Endodermal cell (in vitro differentiated cells): ENCODE measurements at regions not wholly inside any gene's neighbourhood (a gene's known extent, or its start where the extent isn't known, plus 50 kb on each side); places are given as distances from the start of the nearest gene placed in this dataset.

Source experiments
- DNase-seq: peaks from one replicate; pipeline ENCODE4 v3.0.0-alpha.2; 2017
- H3K27ac ChIP-seq: 2 replicates; pipeline ENCODE4 v1.5.1; 2013; ENCODE audit warnings: mild to moderate bottlenecking, low read depth, low read length, moderate library complexity
- H3K27me3 ChIP-seq: 2 replicates; pipeline ENCODE4 v1.6.1; 2013; ENCODE audit warnings: mild to moderate bottlenecking, low read length, moderate library complexity; ENCODE audit not compliant: insufficient read depth, control insufficient read depth, poor library complexity, severe bottlenecking
- H3K36me3 ChIP-seq: 2 replicates; pipeline ENCODE4 v1.7.0; 2013; ENCODE audit warnings: mild to moderate bottlenecking, low read length, moderate library complexity; ENCODE audit not compliant: control insufficient read depth, insufficient read depth
- H3K4me1 ChIP-seq: one replicate; pipeline ENCODE4 v1.7.0; 2013; ENCODE audit warnings: low read length; ENCODE audit not compliant: control insufficient read depth, insufficient read depth
- H3K4me3 ChIP-seq: 2 replicates; pipeline ENCODE4 v1.5.1; 2013; ENCODE audit warnings: mild to moderate bottlenecking, low read length, moderate library complexity
- H3K9ac ChIP-seq: 2 replicates; pipeline ENCODE4 v1.6.1; 2013; ENCODE audit warnings: mild to moderate bottlenecking, low read length, moderate library complexity; ENCODE audit not compliant: poor library complexity, severe bottlenecking; ENCODE audit errors: extremely low read depth
- H3K9me3 ChIP-seq: 2 replicates; pipeline ENCODE4 v1.6.1; 2013; ENCODE audit warnings: mild to moderate bottlenecking, low read length, moderate library complexity; ENCODE audit not compliant: control insufficient read depth
- H3K27ac Mint-ChIP-seq: 2 replicates; pipeline ENCODE4 v1.8.0; 2020; ENCODE audit warnings: mixed read lengths
- H3K27me3 Mint-ChIP-seq: 2 replicates; pipeline ENCODE4 v1.8.0; 2021; ENCODE audit warnings: mild to moderate bottlenecking, mixed read lengths; ENCODE audit not compliant: insufficient read depth
- H3K36me3 Mint-ChIP-seq: 2 replicates; pipeline ENCODE4 v1.8.0; 2020; ENCODE audit warnings: low read depth, mixed read lengths
- H3K4me1 Mint-ChIP-seq: 2 replicates; pipeline ENCODE4 v1.8.0; 2020; ENCODE audit warnings: mixed read lengths
- H3K4me3 Mint-ChIP-seq: 2 replicates; pipeline ENCODE4 v1.8.0; 2020; ENCODE audit warnings: mild to moderate bottlenecking, moderate library complexity, mixed read lengths
- H3K9me3 Mint-ChIP-seq: 2 replicates; pipeline ENCODE4 v1.8.0; 2020; ENCODE audit warnings: mild to moderate bottlenecking, mixed read lengths
- WGBS, 2 experiments: methylation state at CpG; one replicate each; pipeline versions ENCODE4 v1.1.5 to v1.1.7; 2013; ENCODE audit warnings: missing lambda C conversion rate in 2 of 2, mixed read lengths in 1 of 2; ENCODE audit not compliant: insufficient coverage in 1 of 2, insufficient read length in 1 of 2; 5-methylcytosine and 5-hydroxymethylcytosine counted together
- TF ChIP-seq, protein P1 (sequence below): fragments of 200-600 bp; sonication (generic); conservative IDR thresholded peaks from 2 replicates; pipeline ENCODE4 v1.5.0; 2021; ENCODE audit warnings: antibody characterized with exemption, mild to moderate bottlenecking

- no peak overlapping the region for H3K4me3 ChIP-seq
- H3K36me3 ChIP-seq: no peaks in the 10 kb centered on the region
- Mint-ChIP-seq H3K4me3 (no peak overlapping the region), H3K27ac (no peak overlapping the region), H3K9me3 (peaks cover 90% of the 10 kb centered on the region), H3K4me1 (no peaks in the 10 kb centered on the region), H3K36me3 (peaks cover 1% of the 10 kb centered on the region), H3K27me3 (no peaks in the 10 kb centered on the region)
- H3K27ac ChIP-seq: no peak overlapping the region
- TF ChIP-seq, protein P1, sequence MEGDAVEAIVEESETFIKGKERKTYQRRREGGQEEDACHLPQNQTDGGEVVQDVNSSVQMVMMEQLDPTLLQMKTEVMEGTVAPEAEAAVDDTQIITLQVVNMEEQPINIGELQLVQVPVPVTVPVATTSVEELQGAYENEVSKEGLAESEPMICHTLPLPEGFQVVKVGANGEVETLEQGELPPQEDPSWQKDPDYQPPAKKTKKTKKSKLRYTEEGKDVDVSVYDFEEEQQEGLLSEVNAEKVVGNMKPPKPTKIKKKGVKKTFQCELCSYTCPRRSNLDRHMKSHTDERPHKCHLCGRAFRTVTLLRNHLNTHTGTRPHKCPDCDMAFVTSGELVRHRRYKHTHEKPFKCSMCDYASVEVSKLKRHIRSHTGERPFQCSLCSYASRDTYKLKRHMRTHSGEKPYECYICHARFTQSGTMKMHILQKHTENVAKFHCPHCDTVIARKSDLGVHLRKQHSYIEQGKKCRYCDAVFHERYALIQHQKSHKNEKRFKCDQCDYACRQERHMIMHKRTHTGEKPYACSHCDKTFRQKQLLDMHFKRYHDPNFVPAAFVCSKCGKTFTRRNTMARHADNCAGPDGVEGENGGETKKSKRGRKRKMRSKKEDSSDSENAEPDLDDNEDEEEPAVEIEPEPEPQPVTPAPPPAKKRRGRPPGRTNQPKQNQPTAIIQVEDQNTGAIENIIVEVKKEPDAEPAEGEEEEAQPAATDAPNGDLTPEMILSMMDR: no peak
- no peaks in the 10 kb centered on the region for H3K4me1 ChIP-seq
- H3K9ac ChIP-seq: no peak overlapping the region
- DNase-seq: no peak
- no peaks in the 10 kb centered on the region for H3K27me3 ChIP-seq
- WGBS, 2 experiments: 82 to 100% methylated on average over 4 to 12 of the region's 12 CpGs
- peaks cover 2% of the 10 kb centered on the region for H3K9me3 ChIP-seq
Observed at GRCh38 chr1:2905356-2905755, 103.9 kb upstream of the TTC34 start.

DNA sequence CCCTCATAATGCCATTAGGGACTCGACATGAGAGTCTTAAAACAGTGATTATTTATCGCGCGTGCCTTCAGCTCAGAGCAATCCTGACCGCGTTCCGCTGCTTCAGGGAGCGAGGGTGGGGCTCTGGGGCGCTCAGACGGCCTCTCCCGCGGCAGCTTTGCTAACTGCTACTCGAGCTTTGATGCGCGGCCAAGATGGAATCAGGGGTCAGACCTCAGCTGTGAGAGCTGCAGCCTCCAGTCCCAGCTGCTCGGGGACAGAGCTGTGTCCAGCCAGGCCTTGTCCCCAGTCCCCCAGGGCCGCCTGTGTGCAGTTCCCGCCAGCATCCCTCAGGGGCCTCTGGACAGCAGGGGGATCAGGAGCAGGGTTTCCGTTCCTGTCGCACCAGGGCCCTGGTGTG, 104.6 kb upstream of the TTC34 start:
- peaks cover 1% of the 10 kb centered on the region for H3K36me3 Mint-ChIP-seq
- Histone ChIP-seq H3K4me1 (no peaks in the 10 kb centered on the region), H3K9me3 (no peaks in the 10 kb centered on the region), H3K27me3 (no peaks in the 10 kb centered on the region), H3K9ac (no peak overlapping the region), H3K4me3 (no peak overlapping the region), H3K36me3 (no peaks in the 10 kb centered on the region), H3K27ac (no peak overlapping the region)
- H3K4me3 Mint-ChIP-seq: no peak overlapping the region
- WGBS, 2 experiments: 81 to 90% methylated on average over 18 to 20 of the region's 20 CpGs
- TF ChIP-seq, protein P1: no peak
- no peaks in the 10 kb centered on the region for H3K27me3 Mint-ChIP-seq
- H3K27ac Mint-ChIP-seq: no peak overlapping the region
- H3K4me1 Mint-ChIP-seq: no peaks in the 10 kb centered on the region
- H3K9me3 Mint-ChIP-seq: peaks cover 89% of the 10 kb centered on the region
- no peak for DNase-seq

GRCh38 chr1:2906620-2907019, 105.1 kb upstream of the TTC34 start:
- no peaks in the 10 kb centered on the region for H3K4me1 Mint-ChIP-seq
- H3K9me3 Mint-ChIP-seq: peaks cover 88% of the 10 kb centered on the region
- H3K4me1 ChIP-seq: no peaks in the 10 kb centered on the region
- H3K9ac ChIP-seq: no peak overlapping the region
- DNase-seq: no peak
- no peak overlapping the region for H3K4me3 ChIP-seq
- H3K27ac Mint-ChIP-seq: no peak overlapping the region
- H3K27ac ChIP-seq: no peak overlapping the region
- no peaks in the 10 kb centered on the region for H3K27me3 ChIP-seq
- TF ChIP-seq, protein P1: no peak
- H3K27me3 Mint-ChIP-seq: no peaks in the 10 kb centered on the region
- no peak overlapping the region for H3K4me3 Mint-ChIP-seq
- peaks cover 1% of the 10 kb centered on the region for H3K36me3 Mint-ChIP-seq
- 90 to 95% methylated on average over 15 of the region's 15 CpGs for WGBS, 2 experiments
- no peaks in the 10 kb centered on the region for H3K36me3 ChIP-seq
- H3K9me3 ChIP-seq: no peaks in the 10 kb centered on the region
